GM19395 (cell line): ENCODE measurements at regions not wholly inside any gene's neighbourhood (a gene's known extent, or its start where the extent isn't known, plus 50 kb on each side); places are given as distances from the start of the nearest gene placed in this dataset.
"Not testable (repeated sequence)": the region's sequence is repeated elsewhere in the genome, so short reads cannot be mapped to it uniquely, and the experiment has no call there.

Experiments used
- ATAC-seq: cut with Tn5 transposase; IDR thresholded peaks from one replicate; pipeline ENCODE4 v1.9.1; 2021; ENCODE audit warnings: mild to moderate bottlenecking, moderate library complexity; ENCODE audit not compliant: unreplicated experiment

GRCh38 chr2:111250448-111251030 lies 129.8 kb downstream of the BCL2L11 start:
- no peak for ATAC-seq

DNA sequence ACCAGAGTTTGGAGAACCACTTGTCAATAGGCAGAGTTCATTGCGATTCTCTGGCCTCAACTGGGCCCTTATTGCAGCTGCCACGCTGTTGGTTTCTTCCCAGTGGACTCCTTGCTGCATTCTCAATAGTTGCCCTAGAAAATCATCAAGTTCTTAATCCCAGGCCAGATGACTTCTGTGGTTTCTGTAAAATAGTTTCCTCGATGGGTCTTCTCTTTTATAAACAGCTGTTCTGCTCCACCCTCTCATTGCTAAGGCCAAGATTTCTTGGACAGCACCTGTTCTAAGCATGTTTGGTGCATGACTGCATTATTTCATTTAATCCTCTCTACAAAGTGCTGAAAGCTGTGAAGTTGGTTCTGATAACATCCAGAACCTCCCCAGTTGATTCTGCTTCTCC lies 131.0 kb downstream of the BCL2L11 start:
- ATAC-seq = no peak

GRCh38 chr2:111252436-111252835 lies 131.7 kb downstream of the BCL2L11 start:
- ATAC-seq = no peak

DNA sequence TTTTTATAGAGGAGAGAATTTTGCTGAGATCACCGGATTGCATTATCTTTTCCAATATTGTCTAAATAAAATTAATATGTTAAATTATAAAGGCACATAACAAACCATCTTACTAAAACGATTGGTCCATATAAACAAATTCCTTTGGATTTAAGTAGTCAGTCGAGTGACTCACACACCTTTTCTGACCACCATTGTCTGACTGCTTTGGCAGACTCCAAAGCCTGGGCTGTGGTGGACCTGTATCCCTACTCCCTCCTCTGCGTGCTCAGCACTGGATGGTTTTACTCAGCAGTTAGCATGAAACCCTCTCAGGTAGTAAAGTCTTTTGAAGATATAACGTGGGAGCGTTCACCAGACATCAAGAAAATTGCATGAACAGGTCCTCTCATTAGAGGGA lies 134.2 kb downstream of the BCL2L11 start:
- not testable (repeated sequence) for ATAC-seq

DNA sequence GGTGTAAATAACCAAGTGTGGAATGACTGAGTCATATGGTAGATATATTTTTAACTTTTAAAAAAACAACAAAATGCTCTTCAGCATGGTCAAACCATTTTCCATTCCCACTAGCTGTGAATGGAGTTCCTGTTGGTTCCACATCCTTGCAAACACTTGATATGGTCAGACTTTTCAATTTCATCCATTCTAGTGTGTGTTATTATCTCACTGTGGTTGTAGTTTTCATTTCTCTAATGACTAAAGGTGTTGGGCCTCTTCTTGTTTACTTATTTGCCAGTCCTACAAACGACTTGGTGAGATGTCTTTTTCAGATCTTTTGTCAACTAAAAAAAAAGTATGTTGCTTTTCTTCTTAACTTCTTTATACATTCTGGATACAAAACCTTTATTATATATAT lies 135.9 kb downstream of the BCL2L11 start:
- not testable (repeated sequence) for ATAC-seq

DNA sequence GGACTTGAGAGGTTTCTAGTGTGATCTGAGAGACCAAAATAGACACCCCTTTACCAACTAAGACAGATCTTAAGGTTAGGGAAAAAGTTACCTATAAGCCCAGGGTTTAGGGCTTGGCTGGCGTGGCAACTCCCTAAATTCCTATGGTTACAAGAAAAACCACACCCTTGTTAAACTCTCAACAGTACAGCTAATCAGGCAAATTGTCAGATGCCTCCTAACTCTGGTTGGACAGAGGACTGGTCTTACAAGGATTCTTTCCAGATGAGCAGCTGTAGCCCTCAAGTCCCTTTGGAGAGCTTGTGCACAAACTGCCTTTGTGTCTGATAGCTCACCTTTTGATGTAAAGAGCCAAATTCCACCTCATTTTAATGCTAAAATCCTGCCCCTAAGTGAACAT lies 136.9 kb downstream of the BCL2L11 start:
- ATAC-seq = not testable (repeated sequence)

GRCh38 chr2:111258318-111258717 lies 137.6 kb downstream of the BCL2L11 start:
- not testable (repeated sequence) for ATAC-seq

GRCh38 chr2:111262627-111263379 lies 142.1 kb downstream of the BCL2L11 start:
- not testable (repeated sequence) for ATAC-seq

DNA sequence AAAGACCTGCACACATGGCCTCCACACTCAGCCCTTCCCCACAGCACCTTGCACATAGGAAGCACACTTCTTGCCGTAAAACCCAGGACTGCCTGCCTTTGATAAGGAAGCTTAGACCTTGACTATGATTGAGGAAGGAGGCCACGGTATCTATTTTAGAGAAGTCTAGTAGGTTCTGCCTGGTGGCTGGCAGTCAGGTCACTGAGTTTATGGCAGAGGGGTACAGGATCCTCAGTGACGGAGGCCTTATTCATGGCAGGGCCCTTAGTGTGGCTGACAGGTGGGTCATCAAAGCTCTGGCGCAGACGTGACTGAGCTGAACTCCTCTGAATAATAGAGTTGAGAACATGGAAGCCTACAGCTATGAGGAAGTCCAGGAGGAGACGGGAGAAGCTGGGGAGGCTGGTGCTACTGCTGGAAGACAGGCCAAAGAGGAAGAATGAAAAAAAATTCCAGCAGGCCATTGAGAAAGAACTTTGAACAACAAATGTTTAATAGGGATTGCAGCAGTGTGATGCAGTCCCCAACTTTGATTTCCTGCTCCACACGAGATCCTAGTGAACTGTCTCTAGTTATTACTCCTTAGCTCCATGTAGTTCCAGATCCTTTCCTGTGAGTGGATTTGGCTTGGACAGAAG lies 142.8 kb downstream of the BCL2L11 start:
- not testable (repeated sequence) for ATAC-seq

- ATAC-seq = not testable (repeated sequence)
These were observed 144.2 kb downstream of the BCL2L11 start for GRCh38 chr2:111264956-111265355.

DNA sequence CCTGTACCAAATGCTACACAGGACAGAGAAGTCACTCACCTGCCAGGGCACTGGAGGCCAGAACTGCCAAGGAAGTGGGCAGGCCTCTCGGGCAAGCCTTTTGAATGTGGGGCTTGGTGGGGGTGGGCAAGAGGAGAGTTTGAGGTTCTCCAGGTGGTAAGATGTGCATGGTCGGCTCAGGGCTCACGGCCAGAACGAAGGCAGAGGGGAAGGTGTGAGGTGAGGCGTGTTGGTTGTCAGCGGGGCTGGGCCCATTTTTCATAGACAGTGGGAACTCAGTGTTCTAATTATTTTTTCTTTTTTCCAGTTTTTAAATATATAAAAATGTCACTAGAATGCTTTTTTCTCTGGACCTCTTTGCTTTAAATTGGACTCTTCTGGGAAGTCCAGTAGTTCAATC lies 145.8 kb downstream of the BCL2L11 start:
- ATAC-seq = not testable (repeated sequence)

DNA sequence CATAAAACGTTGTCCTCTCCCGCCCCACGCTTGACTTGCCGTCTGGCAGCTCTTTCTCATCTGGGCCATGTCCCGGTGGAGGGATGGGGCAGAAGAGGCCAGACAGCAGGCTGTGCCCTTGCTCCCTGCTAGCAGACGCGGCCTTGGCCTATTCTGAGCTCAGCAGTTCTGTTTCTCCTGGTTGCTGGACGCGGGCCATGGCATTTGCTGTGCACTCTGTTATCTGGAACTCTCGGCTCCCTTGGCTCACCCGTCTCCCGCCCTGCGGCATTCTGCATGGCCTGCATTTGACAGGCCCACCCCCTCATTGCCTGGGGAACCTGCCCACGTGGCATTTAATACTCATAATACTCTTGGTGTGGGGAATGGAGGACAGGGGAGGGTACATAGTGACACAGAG lies 146.3 kb downstream of the BCL2L11 start:
- not testable (repeated sequence) for ATAC-seq

DNA sequence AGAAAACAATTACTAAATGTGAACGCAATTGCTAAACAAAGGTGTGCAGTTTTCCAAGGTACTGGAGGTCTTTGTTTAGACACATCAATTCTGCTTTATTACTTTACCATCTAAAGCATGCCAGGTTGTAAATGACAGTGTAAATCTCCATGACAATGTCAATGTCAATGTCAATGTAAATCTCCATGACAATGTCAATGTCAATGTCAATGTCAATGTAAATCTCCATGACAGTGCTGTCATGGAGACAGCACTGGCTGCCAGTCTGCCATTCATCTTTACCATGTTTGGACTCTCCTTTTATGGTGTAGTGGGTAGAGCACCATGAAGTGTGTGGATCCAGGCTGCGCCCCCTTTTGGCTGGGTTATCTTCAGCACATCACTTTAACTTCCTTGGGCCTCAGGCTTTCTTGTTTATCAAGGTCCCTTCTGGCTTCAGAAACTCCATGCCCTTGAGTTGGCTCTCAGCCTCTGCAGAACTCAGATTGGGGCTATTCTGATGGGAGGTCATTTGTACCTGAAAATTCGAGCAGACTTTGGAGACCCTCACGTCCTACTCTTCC lies 149.1 kb downstream of the BCL2L11 start:
- not testable (repeated sequence) for ATAC-seq

- ATAC-seq = not testable (repeated sequence)
These were observed 149.9 kb downstream of the BCL2L11 start for GRCh38 chr2:111270569-111270968.

GRCh38 chr2:111271647-111272304 lies 151.1 kb downstream of the BCL2L11 start:
- ATAC-seq = not testable (repeated sequence)

GRCh38 chr2:111273007-111273406 lies 152.3 kb downstream of the BCL2L11 start:
- not testable (repeated sequence) for ATAC-seq

DNA sequence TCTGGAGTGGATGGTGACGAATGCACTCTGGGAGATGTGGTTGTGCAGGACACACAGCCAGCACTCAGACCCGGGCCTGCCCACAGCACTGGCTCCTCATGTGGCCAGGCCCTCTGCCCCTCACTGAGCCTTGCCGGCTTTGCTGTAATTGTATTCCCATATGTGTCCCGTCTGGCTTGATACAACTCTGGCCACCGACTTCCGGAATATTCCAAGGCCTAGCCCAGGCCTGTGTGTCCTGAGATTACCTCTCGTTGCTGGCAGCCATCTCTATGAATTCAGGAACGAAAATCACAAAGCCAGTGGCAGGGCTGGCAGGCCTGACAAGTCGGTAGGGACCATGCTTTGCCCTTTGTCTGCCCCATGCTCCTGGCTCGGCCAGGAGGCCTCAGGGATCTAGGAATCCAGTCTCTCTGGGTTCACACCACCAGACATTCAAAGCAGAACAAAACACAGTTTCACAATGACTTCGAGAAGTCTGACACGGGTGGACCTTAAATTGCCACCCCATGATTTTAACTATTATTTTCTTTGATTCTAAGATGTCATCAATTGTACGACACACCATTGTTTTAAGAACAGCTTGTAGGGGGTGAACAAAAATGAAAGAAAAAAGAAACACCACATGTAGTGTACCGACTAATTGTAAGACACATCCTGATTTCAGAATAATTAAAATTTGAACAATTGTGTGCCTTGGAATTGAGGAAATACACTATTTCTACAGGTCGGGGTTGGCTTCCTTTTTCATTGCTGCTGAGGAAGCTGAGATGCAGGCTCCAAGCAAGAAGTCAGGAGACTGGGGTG lies 154.5 kb downstream of the BCL2L11 start:
- ATAC-seq = not testable (repeated sequence)

GRCh38 chr2:111275854-111276171 lies 155.1 kb downstream of the BCL2L11 start:
- not testable (repeated sequence) for ATAC-seq

GRCh38 chr2:111278133-111278532 lies 157.4 kb downstream of the BCL2L11 start:
- not testable (repeated sequence) for ATAC-seq

DNA sequence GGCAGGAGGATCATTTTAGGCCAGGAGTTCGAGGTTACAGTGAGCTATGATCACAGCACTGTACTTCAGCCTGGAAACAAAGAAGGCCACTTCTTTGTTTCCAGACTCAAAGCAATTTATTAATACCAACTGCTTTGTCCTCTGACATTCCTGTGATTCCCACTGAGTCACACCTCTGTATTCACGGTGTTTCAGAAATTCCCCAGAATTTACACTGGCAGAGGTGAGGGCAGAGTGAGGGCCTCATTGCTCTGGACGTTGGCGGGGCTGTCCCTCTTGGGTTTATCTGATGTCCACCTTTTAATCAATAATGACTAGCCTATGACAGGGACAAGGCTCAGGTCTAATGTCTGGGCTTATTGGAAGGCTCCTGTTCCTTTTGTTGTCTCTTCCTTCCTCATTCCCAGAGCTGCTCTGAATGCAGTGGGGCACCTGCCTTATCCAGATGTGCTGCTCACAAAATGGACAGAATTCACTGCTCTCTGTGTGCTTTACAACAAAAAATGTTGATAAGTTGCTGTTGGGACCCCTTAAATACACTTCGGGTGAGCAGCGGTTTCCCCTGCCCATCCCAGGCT lies 160.1 kb downstream of the BCL2L11 start:
- ATAC-seq = not testable (repeated sequence)
